ENCODE measurements at regions not wholly inside any gene's neighbourhood (a gene's known extent, or its start where the extent isn't known, plus 50 kb on each side); places are given as distances from the start of the nearest gene placed in this dataset.

DNA sequence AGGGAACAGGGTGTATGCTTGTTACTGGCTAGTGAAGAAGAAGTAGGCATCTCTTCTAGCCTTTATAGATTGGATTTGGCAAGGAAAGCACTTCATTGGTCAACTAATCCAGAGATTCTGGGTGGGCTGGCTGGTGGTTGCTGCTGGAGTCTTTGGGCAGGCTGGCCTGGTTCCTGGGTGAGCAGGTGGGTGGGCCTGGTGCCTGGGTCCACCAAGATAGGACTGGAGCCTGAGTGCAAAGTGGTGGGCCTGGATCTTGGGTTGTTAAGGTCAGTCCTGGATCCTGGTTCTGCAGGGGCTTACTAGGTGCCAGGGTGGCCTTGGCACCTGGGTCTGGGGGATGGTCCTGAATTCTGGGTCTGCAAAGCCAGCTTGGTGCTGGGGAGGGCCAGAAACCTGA is 482.4 kb upstream of the GHITM start:
- DNase-seq (ENCODE audit: low read depth, low spot score): no peak

DNA sequence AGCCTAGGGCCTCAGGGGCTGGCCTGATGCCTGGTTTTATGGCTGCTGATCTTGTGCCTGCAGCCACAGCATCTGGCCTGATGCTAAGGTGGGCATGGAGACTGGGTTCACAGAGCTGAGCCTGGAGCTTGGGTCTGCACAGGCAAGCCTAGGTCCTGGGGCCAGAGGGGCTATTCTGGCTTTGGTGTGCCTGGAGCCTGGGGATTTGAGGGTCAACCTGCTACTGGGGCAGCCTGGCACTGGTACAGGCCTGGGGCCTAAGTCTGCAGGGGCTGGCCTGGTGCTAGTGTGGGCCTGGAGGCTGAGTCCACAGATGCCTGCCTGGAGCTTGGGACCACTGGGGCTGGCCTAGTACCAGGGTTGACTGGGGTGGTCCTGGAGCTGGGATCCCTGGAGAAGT is 481.8 kb upstream of the GHITM start:
- DNase-seq (ENCODE audit: low read depth, low spot score): no peak

DNA sequence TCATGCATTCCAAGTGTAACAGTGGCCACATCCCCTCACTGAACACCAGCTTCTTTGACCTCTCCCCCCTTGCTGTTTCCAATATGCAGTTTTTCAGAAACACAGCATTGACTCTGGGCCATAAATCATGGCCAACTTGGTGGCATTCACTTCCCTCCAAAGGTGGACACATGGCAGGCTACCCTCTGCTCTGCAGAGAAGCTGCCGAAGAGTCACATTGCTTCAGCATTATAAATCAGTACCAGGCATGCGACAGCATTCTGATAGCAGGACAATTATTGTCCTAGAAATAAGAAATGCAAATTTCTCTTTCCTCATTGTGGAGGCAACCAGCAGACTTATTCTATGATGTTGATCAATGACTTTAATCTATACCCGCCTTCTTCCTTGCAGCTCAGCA is 475.4 kb upstream of the GHITM start:
- DNase-seq (ENCODE audit: low read depth, low spot score): no peak

DNA sequence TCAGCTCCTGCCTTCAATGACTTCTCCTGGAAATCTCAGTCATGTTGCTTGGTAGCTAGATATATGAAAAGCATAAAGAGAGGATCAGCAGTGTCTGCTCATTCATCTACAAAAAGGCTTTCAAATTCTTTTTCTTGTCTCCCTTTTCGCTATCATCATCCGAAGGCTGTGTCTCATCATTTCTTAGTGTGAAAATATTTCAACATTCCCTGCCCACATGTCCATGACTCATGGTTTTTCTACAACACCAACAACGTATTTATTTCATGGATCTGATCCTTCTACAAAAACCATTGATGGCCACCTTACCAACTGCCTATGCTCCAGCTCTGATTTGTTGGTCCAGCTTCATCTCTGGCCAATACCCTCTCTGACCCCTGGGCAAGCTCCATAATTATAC is 472.5 kb upstream of the GHITM start:
- DNase-seq (ENCODE audit: low read depth, low spot score): no peak

DNA sequence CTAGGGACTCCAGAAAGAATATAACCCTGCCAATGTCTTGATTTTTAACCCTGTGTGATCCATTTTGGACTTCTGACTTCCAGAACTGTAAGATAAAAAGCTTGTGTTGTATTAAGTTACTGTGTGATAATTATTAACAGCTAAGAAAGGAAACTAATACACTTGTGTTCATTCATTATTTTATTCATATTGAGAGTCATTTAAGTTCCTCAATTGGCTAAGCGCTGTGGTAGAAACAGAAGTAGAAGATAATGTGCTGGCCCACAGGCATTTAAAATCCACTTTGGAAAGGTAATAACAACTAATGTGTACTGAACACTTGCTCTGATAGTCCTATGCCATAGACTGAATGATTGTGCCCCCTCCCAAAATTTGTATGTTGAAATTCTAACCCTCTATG is 471.7 kb upstream of the GHITM start:
- no peak for DNase-seq (ENCODE audit: low read depth, low spot score)

DNA sequence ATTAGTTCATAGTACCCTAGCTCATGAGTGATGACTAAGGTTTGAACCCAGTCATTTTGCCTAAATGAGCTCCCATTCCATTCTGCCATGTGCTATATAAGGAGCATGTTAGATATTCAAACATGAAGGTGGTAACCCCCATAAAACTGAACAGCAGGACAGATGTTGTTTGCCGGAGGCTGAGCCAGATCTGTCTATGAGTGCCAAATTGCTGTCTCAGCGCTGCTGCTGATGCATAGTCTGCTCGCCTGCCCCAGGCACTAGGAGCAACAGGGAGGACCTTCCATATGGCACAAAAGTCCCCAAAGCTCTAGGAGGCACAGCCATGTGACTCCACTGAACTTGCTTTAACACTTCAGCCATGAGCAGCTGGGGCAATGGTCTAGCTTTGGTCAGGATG is 466.0 kb upstream of the GHITM start:
- no peak for DNase-seq (ENCODE audit: low read depth, low spot score)

DNA sequence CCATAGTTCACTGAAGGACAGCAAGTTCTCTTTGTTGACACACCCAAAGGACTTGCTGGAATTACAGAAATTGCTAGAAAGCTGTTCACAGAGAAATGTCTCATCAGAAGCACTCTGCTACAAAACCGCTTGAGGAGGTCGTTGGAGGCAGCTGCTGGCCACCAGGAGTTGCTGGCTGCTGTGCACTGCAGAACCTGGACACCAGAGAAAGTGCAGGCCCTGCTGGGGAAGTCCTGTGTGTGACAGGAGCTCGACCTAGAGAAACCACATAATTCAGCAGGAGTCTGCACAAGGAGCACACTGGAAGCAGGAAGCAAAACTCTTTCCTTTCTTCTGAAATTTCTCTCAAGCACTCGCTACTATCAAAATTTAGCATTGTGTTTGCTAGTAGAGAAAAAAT is 461.5 kb upstream of the GHITM start:
- no peak for DNase-seq (ENCODE audit: low read depth, low spot score)

DNA sequence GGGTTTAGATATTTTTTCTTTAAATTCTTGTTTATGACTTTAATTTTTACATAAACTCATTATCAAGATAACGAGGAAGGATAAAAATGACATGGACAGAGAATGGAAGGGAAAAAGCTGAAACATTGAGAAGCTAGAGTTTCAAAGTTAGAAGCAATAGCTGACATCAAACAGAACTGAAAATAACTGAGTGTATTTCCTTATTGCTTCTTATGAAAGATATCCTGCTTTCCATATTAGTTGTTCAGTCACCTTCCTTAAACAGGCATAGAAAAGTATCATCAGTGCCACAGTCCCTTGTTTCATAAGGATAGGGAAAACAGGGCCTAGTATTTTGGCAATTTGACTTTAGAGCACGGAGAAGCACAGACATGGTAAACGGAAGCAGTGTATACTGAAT is 460.5 kb upstream of the GHITM start:
- no peak for DNase-seq (ENCODE audit: low read depth, low spot score)

DNA sequence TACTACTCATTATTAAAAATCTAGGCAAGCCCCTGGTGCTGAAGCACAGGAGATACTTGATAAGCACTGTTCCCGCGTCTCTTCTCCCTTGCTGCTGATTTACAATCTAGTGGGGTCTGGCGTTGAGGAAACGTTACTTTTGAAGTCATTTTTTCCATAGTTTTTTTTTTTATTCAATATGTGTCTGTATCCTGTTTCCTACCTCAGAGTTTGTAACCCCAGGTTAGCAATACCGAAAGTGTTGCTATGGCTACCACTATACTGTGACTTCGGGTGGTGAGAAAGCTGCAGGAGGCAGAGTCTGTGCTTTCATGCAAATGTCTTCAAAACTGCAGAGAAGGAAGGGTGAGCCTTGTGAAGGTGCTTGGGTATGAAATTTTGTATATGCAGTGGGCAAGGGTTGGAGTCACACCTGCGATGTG is 458.8 kb upstream of the GHITM start:
- DNase-seq (ENCODE audit: low read depth, low spot score): no peak

DNA sequence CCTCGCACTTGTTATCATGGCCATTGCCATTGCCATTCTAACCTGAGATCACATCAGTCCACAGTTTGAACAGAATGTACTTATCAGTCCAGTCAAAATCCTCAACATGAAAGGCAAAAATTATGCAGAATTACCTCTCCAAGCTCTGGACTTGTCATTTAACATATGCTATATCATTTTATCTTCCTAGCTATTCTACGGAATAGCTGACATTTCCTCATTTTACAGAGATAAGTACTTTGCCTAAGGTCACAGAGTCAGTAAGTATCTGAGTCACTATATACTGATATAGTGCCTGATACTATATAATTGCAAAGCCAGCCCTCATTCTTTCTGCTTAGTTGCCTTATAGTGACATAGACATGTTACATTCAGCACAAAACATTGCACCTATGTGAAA is 456.9 kb upstream of the GHITM start:
- no peak for DNase-seq (ENCODE audit: low read depth, low spot score)

DNA sequence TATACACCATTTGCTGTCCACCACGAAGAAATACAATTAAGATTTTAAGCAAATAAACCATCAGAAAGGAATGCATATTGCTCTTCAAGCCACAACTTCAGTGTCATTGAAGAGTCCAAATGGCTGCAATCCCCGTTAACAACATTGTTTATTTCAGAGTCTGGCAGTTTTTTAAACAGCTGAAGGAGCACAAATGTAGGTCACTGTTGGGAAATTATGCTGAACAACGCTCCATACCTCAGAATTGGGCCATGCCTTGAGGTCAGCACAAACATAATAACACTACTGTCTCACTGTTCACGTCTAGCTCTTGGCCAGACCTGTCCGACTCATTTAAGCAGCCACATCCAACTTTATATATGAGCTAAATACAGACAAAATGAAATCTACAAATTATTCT is 453.9 kb upstream of the GHITM start:
- DNase-seq (ENCODE audit: low read depth, low spot score): no peak

DNA sequence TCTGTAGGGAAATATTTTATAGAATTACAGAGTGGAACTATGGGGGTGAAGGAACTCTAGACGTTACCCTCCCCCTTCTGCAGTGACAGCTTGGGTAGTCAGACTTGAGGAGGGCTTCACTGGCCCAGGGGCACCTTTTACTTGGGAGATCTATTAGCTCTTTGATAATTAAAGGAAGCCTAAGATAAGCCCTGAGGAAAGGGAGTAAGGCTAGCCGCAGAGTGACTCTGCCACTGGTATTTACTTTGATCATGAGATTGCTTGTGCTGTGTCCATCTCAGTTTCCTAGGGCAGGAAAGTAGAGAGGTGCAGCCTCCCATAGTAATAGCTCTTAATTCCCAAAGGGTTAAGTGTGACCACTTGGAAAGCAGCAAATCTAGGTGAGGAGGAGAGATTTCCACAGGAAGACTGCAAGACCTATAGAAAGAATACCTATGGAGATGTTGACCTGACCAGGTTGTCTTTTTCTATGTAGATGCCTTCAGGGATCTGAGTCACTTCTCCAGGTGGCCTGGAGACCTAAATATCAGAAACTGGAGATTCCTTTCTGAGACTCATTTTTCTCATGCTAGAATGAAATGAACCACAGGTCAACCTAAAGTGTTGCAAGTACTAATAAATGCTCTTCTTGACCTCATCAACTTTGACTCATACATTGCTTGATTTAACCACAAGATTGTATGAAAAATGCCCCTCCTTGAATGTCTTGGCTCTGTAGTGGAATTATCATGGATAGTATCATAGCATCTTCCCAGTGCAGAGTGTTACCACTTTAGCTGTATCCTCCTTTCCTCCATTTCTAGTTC is 447.3 kb upstream of the GHITM start:
- DNase-seq (ENCODE audit: low read depth, low spot score): no peak

DNA sequence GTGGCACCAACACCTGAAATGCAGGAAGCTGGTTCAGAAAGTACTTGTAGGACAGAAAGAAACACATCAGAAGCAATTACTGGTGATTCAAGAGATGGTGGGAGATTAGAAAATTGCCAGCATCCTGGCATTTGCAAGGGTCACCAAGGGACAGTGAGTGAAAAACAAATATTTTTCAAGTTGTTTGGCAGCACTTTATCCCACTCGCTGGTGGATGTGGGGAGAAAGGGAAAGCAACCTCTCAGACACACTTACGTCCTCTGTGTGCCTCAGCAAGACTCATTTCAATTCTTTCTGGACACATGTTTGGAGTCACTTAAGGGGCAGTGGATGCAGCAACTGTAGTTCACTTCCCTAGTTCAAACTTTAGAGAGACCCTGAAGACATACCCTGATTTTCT is 440.4 kb upstream of the GHITM start:
- DNase-seq (ENCODE audit: low read depth, low spot score): no peak

DNA sequence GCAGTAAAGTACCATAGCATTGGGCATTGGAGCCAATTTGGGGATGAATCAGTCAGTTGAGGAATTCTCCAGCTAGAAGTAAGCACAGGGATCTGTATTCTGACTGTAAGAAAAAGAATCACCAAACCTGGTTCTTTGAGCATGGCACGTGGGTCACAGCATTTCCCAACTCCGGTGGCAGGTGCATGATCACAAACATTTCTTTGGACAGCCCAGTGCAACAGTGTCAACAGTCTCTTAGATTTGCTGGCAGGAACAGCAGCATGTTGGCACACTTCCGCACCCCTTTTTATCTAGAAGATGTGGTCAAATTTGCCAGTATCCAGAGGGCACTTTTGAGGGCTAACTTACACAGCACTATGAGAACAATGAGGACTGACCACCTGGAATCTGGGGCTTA is 437.5 kb upstream of the GHITM start:
- DNase-seq (ENCODE audit: low read depth, low spot score): no peak

DNA sequence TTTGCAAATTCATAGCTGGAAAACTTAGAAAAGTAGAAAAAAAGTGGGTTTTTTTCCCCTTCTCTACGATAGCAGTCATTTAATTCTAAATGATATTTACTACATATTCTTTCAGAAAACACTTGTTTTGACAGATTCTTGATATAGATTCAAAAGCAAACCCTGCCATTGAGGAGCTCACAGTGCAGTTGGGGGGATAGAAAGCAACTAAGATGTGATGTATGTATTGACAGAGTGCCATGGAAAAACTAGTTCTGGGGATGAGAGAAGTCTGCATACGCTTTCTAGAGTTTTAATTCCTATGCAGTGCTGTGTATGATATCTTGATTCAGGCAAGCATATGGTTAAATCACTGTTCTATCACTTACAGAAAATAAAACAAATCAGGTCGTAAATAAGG is 436.6 kb upstream of the GHITM start:
- DNase-seq (ENCODE audit: low read depth, low spot score): no peak

DNA sequence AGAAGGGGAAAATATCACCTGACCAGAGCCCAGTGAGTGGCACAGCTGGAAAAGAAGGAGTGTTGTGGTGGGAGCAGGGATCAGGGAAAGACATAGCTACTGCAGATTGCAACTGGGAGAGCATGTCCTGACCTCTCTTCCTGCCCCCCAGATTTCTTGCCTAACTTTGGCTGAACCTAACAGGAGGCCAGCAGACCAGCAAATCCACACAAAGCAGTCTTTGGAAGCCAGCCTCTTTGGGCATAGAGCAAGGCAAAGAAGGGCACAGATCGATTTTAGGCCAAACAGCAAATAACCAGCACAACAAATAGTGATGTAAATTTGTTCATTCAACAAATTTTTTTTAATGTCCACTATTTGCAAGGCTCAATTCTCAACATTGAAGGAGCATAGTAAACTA is 433.2 kb upstream of the GHITM start:
- DNase-seq (ENCODE audit: low read depth, low spot score): no peak

DNA sequence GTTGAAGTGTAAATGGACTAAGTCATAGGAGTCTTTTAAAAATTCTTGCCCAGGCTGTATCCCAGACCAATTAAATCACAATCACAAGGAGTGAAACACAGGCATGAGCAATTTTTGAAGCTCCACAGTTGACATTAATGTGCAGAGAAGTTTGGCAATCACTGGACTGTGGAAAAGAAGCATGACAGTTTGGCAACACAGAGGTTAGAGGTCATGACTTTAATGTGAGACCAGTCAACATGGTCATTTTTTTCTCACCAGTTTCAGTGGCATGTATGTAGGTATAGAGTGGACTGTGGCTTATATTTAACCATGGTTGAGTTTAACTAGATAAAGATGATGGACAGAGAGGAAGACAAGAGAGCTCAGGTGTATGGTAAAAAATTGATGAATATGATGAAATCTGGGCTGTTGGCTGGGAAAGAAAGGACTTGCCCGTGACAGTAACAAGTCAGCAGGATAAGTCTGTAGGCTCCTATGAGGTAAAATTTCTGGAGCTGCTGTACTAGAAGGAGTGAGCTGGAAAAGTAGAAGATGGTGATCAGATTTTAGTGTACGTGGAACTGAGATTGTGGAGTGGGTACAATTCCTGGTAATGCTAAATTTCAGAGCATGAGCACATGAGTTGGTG is 432.2 kb upstream of the GHITM start:
- no peak for DNase-seq (ENCODE audit: low read depth, low spot score)

DNA sequence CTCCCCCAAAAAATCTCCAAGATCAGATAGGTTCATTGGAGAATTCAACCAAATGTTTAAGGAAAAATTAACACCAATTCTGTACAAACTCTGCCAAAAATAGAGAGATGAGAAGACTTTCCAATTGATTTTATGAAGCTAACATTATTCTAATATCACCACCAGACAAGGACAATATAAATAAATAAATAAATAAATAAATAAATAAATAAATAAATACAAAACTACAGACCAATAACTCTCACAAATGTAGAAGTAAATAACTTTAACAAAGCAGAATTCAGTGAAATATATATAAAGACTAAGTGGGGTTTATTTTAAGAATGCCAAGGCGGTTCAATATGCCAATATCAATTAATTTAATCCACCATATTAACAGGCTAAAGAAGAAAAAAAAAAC is 425.9 kb upstream of the GHITM start:
- no peak for DNase-seq (ENCODE audit: low read depth, low spot score)

DNA sequence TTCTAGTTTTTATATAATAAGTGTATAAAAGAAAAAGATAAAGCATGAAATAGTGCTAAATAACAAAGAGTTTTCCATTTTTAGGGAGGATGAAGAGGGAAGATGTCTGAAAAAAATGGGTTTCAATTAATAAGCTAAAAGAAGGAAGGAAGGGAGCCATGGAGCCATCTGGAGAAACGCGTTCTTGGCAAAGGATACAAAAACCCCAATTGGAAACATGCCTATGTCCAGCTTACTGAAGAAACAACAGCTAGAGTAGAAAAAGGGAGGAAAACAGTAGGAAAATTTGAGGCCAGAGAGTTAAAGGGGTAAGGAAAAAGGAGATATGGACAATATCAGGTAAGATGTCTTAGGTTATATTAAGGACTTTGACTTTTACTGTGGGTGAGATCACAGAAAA is 416.2 kb upstream of the GHITM start:
- DNase-seq (ENCODE audit: low read depth, low spot score): no peak

DNA sequence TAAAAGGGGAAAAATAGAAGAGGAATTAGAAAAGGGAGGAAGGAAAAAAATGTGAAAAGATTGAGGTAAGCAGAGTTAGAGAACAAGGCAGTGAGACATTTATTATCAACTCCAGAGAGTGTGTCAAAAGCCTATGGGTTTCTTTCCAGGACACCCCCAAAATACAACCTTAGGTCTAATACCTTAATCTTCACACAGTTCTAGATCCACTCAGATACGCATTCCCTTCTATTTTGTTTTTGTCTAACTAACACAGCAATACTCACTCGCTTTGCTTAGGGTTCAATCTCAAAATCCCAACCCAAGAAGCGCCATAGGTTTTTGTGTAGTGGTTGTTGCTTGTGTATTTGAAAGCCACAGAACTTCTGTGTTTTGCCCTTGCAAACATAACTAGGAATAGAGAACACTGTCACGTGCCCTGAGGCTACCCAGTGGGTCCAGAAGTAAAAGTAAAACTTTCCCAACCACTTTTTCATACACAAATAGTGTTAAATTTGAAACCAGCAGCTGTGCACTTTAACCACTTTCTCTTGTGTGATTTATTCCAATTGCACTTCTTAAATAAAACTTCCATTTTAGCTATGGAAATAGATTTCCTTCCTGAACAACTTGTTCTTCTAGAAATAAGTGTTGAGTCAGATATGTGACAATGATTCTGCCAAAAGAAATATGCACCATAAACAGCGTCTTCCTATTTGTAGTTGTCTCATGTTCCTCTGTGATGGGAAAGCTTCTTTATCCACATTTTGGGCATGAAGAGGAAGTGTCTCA is 414.7 kb upstream of the GHITM start:
- DNase-seq (ENCODE audit: low read depth, low spot score): no peak

DNA sequence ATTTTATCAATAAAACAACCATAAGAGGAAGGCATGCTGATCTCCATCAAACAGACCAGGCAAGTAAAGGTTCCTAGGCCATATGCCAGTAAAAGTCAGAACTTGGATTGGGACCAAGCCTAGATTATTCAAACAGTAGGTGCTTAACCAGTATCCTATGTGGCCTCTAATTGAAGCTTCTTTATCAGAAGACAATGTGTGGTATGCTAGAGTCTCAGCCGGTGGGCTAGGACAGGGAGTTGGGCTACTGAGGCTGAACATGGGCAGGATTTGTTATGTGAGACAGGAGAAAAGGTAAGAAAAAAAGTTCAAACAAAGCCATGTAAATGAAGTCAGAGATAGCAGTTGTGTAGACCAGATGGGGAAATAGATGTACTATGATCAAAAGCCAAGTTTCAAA is 413.7 kb upstream of the GHITM start:
- no peak for DNase-seq (ENCODE audit: low read depth, low spot score)

DNA sequence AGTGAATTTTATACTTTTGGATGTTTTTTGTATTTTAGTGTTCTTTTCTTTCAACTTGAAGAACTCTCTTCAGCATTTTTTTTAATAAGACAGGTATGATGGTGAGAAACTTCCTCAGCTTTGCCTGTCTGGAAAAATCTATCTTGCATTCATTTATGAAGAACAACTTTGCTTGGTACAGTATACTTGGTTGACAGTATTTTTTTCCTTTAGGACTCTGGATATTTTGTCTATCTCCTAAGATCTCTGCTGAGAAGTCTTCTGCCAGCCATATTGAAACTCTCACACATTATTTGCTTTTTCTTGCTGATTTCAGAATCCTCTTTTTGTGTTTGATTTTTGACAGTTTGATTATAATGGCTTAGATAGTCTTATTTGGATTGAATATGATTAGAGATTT is 405.0 kb upstream of the GHITM start:
- no peak for DNase-seq (ENCODE audit: low read depth, low spot score)

DNA sequence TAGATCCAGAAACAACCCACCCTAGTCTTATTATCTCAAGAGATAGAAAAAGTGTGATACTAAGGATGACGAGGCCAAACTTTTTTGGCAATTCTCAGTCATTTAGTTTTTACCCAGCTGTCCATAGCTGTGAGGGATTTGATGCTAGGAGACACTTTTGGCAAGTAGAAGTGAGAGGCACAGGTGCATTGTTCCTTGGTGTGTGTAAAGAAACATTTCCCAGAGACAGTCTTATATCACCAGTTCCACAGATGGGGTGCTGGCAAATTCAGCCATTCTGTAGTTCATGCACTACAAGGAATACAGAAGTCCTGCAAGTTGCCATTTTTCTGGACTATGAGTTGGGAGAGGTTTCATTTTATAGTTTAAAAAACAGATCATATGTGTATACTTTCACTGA is 403.3 kb upstream of the GHITM start:
- DNase-seq (ENCODE audit: low read depth, low spot score): no peak
